GM21786 (cell line): ENCODE measurements at regions not wholly inside any gene's neighbourhood (a gene's known extent, or its start where the extent isn't known, plus 50 kb on each side); places are given as distances from the start of the nearest gene placed in this dataset.
"Not testable (repeated sequence)": the region's sequence is repeated elsewhere in the genome, so short reads cannot be mapped to it uniquely, and the experiment has no call there.

Experiments used
- ATAC-seq: cut with Tn5 transposase; IDR thresholded peaks from one replicate; pipeline ENCODE4 v1.9.1; 2021; ENCODE audit not compliant: unreplicated experiment

GRCh38 chr2:223283329-223283728 lies 231.3 kb downstream of the KCNE4 start:
- no peak for ATAC-seq

GRCh38 chr2:223283771-223284170 lies 231.8 kb downstream of the KCNE4 start:
- ATAC-seq: no peak

GRCh38 chr2:223285370-223286265 lies 233.6 kb downstream of the KCNE4 start:
- ATAC-seq: no peak

GRCh38 chr2:223294756-223295155 lies 242.8 kb downstream of the KCNE4 start:
- ATAC-seq: no peak

- no peak for ATAC-seq
Measured at GRCh38 chr2:223297788-223298187, 245.8 kb downstream of the KCNE4 start.

GRCh38 chr2:223298329-223298728 lies 246.3 kb downstream of the KCNE4 start:
- not testable (repeated sequence) for ATAC-seq

GRCh38 chr2:223300326-223300725 lies 248.3 kb downstream of the KCNE4 start:
- ATAC-seq: no peak

- ATAC-seq: peak; percentile 82
Measured at GRCh38 chr2:223306371-223306770, 254.4 kb downstream of the KCNE4 start.

GRCh38 chr2:223311889-223312680 lies 260.1 kb downstream of the KCNE4 start:
- ATAC-seq: no peak

GRCh38 chr2:223313101-223313500 lies 261.1 kb downstream of the KCNE4 start:
- no peak for ATAC-seq

- ATAC-seq: no peak
Measured at GRCh38 chr2:223314811-223315210, 262.8 kb downstream of the KCNE4 start.

GRCh38 chr2:223315813-223316212 lies 263.8 kb downstream of the KCNE4 start:
- ATAC-seq: no peak

GRCh38 chr2:223316342-223316741 lies 264.4 kb downstream of the KCNE4 start:
- no peak for ATAC-seq

GRCh38 chr2:223319601-223320000 lies 267.6 kb downstream of the KCNE4 start:
- no peak for ATAC-seq

- ATAC-seq: no peak
Measured at GRCh38 chr2:223324402-223324801, 272.4 kb downstream of the KCNE4 start.

- no peak for ATAC-seq
Measured at GRCh38 chr2:223328578-223328977, 273.6 kb downstream of the SCG2 start.

GRCh38 chr2:223330747-223331146 lies 271.4 kb downstream of the SCG2 start:
- ATAC-seq: not testable (repeated sequence)

GRCh38 chr2:223338016-223338415 lies 264.1 kb downstream of the SCG2 start:
- ATAC-seq: no peak

- no peak for ATAC-seq
Measured at GRCh38 chr2:223357076-223357475, 245.1 kb downstream of the SCG2 start.

GRCh38 chr2:223363085-223363484 lies 239.1 kb downstream of the SCG2 start:
- no peak for ATAC-seq

GRCh38 chr2:223365158-223365679 lies 236.9 kb downstream of the SCG2 start:
- no peak for ATAC-seq

GRCh38 chr2:223366566-223366965 lies 235.6 kb downstream of the SCG2 start:
- ATAC-seq: no peak
